GM23248 (cell line): ENCODE measurements at regions not wholly inside any gene's neighbourhood (a gene's known extent, or its start where the extent isn't known, plus 50 kb on each side); places are given as distances from the start of the nearest gene placed in this dataset.

Experiments used
- EZH2 ChIP-seq: fragments of 200-600 bp; sonication (generic); IDR thresholded peaks from 2 replicates; pipeline ENCODE4 v1.6.1; 2018; ENCODE audit warnings: antibody characterized with exemption, mild to moderate bottlenecking; ENCODE audit not compliant: insufficient read depth, poor library complexity, severe bottlenecking
- EZH2phosphoT487 ChIP-seq: fragments of 200-600 bp; sonication (generic); IDR thresholded peaks from 2 replicates; pipeline ENCODE4 v1.6.1; 2018; ENCODE audit warnings: antibody characterized with exemption, moderate library complexity, mild to moderate bottlenecking, low read depth; ENCODE audit not compliant: insufficient read depth

GRCh38 chr9:108546215-108546614 lies 309.6 kb downstream of the ACTL7B start:
- no peak for TF ChIP-seq EZH2
- no peak for TF ChIP-seq EZH2phosphoT487
